ENCODE measurements at regions not wholly inside any gene's neighbourhood (a gene's known extent, or its start where the extent isn't known, plus 50 kb on each side); places are given as distances from the start of the nearest gene placed in this dataset.

- Histone ChIP-seq H3F3A (ENCODE audit: control insufficient read depth, insufficient read depth) (no peaks in the 10 kb centered on the region), H3K27me3 (ENCODE audit: control insufficient read depth, low read length) (no peaks in the 10 kb centered on the region), H3K4me1 (ENCODE audit: control insufficient read depth, low read length) (no peaks in the 10 kb centered on the region), H4K20me1 (ENCODE audit: control insufficient read depth, insufficient read depth, low read depth, low read length) (no peaks in the 10 kb centered on the region), H3K79me2 (ENCODE audit: control insufficient read depth, low read length) (no peaks in the 10 kb centered on the region), H3K36me3 (ENCODE audit: control insufficient read depth, low read length) (no peaks in the 10 kb centered on the region), H3K4me2 (ENCODE audit: low read length) (no peak overlapping the region), H3K27ac (ENCODE audit: low read depth, low read length) (no peak overlapping the region), H3K9me3 (ENCODE audit: control insufficient read depth, insufficient read depth, low read length) (no peaks in the 10 kb centered on the region), H3K9me2 (replicated peaks; ENCODE audit: control insufficient read depth, low read length) (no peaks in the 10 kb centered on the region), H3K4me3 (ENCODE audit: low read length) (no peak overlapping the region)
- TF ChIP-seq EZH2phosphoT487 (IDR thresholded peaks at IDR 0.05; ENCODE audit: borderline replicate concordance, low read length) (no peak), CTCF (IDR thresholded peaks at IDR 0.05; ENCODE audit: low read depth, low read length, poor library complexity, severe bottlenecking) (no peak)
These were observed 56.7 kb upstream of the JCAD start for GRCh38 chr10:30116041-30116491.

- H3K27me3 ChIP-seq (ENCODE audit: control insufficient read depth, low read length): no peaks in the 10 kb centered on the region
- H3K4me2 ChIP-seq (ENCODE audit: low read length): no peak overlapping the region
- no peaks in the 10 kb centered on the region for H3K4me1 ChIP-seq (ENCODE audit: control insufficient read depth, low read length)
- no peaks in the 10 kb centered on the region for H3K9me3 ChIP-seq (ENCODE audit: control insufficient read depth, insufficient read depth, low read length)
- no peaks in the 10 kb centered on the region for H3K9me2 ChIP-seq (replicated peaks; ENCODE audit: control insufficient read depth, low read length)
- H3K36me3 ChIP-seq (ENCODE audit: control insufficient read depth, low read length): no peaks in the 10 kb centered on the region
- H3F3A ChIP-seq (ENCODE audit: control insufficient read depth, insufficient read depth): no peaks in the 10 kb centered on the region
- H4K20me1 ChIP-seq (ENCODE audit: control insufficient read depth, insufficient read depth, low read depth, low read length): no peaks in the 10 kb centered on the region
- H3K4me3 ChIP-seq (ENCODE audit: low read length): no peak overlapping the region
- no peaks in the 10 kb centered on the region for H3K79me2 ChIP-seq (ENCODE audit: control insufficient read depth, low read length)
- TF ChIP-seq EZH2phosphoT487 (IDR thresholded peaks at IDR 0.05; ENCODE audit: borderline replicate concordance, low read length) (no peak), CTCF (IDR thresholded peaks at IDR 0.05; ENCODE audit: low read depth, low read length, poor library complexity, severe bottlenecking) (no peak)
- H3K27ac ChIP-seq (ENCODE audit: low read depth, low read length): no peak overlapping the region
These were observed 56.2 kb upstream of the JCAD start for GRCh38 chr10:30115626-30115940.

GRCh38 chr10:30114881-30115625 lies 55.7 kb upstream of the JCAD start:
- no peaks in the 10 kb centered on the region for H3F3A ChIP-seq (ENCODE audit: control insufficient read depth, insufficient read depth)
- no peaks in the 10 kb centered on the region for H3K27me3 ChIP-seq (ENCODE audit: control insufficient read depth, low read length)
- no peaks in the 10 kb centered on the region for H3K9me2 ChIP-seq (replicated peaks; ENCODE audit: control insufficient read depth, low read length)
- H3K36me3 ChIP-seq (ENCODE audit: control insufficient read depth, low read length): no peaks in the 10 kb centered on the region
- H3K4me2 ChIP-seq (ENCODE audit: low read length): no peak overlapping the region
- H4K20me1 ChIP-seq (ENCODE audit: control insufficient read depth, insufficient read depth, low read depth, low read length): no peaks in the 10 kb centered on the region
- H3K4me3 ChIP-seq (ENCODE audit: low read length): no peak overlapping the region
- H3K4me1 ChIP-seq (ENCODE audit: control insufficient read depth, low read length): no peaks in the 10 kb centered on the region
- H3K27ac ChIP-seq (ENCODE audit: low read depth, low read length): no peak overlapping the region
- H3K79me2 ChIP-seq (ENCODE audit: control insufficient read depth, low read length): no peaks in the 10 kb centered on the region
- TF ChIP-seq CTCF (IDR thresholded peaks at IDR 0.05; ENCODE audit: low read depth, low read length, poor library complexity, severe bottlenecking) (no peak), EZH2phosphoT487 (IDR thresholded peaks at IDR 0.05; ENCODE audit: borderline replicate concordance, low read length) (no peak)
- no peaks in the 10 kb centered on the region for H3K9me3 ChIP-seq (ENCODE audit: control insufficient read depth, insufficient read depth, low read length)
